NCI-H2171 treated with DMSO at 0.1 percent for 48 hours (cell line): ENCODE measurements at regions not wholly inside any gene's neighbourhood (a gene's known extent, or its start where the extent isn't known, plus 50 kb on each side); places are given as distances from the start of the nearest gene placed in this dataset.

Experiments
- DNase-seq: peaks from one replicate; lab custom pipeline; 2025; lab: John Stamatoyannopoulos, UW

DNA sequence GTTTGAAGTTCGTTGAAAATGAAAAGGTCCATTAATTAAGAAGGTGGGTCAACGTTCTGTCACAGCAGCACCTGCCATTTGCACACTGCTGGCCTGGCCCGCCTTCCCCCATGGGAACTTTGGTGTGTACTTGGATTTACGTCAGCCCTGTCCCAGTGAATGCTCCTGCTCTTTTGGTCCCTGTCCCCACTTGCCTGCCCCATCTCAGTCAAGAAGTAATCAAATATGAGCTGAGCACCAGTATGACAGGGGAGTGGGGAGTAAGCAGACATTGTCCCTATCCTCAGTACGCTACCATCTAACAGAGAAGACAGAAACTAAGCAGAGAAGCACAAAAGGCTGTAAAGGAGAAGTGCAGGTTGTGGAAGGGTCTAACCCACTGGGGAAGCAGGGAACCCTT is 65.1 kb downstream of the SLC4A3 start:
- DNase-seq, result no peak

DNA sequence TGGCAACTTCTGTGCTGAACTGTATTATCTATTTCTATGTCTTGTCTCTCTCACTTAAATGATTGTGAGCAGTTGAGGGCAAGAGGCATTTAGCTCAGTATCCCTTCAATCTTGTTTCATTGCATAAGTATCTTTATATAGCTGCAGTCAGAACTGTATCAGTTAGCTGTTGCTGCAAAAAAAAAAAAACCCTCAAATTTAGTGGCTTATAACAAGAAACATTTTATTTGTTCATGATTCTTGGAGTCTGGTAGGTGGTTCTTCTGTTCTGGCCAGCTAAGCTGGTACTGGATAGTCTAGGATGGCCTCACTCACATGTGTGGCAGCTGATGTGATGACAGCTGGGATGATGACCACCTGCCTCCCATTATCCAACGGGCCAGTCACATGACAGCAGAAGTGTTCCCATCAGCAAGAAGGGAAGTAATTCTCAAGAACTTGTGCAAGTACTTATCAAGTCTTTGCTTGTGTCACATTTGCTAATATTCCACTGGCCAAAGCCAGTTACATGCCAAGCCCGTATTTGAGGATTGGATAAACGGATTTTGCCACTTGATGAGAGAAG is 67.8 kb downstream of the SLC4A3 start:
- no peak for DNase-seq

- peak; percentile 49 for DNase-seq
Observed at GRCh38 chr2:219697811-219698747, 70.6 kb downstream of the SLC4A3 start.

DNA sequence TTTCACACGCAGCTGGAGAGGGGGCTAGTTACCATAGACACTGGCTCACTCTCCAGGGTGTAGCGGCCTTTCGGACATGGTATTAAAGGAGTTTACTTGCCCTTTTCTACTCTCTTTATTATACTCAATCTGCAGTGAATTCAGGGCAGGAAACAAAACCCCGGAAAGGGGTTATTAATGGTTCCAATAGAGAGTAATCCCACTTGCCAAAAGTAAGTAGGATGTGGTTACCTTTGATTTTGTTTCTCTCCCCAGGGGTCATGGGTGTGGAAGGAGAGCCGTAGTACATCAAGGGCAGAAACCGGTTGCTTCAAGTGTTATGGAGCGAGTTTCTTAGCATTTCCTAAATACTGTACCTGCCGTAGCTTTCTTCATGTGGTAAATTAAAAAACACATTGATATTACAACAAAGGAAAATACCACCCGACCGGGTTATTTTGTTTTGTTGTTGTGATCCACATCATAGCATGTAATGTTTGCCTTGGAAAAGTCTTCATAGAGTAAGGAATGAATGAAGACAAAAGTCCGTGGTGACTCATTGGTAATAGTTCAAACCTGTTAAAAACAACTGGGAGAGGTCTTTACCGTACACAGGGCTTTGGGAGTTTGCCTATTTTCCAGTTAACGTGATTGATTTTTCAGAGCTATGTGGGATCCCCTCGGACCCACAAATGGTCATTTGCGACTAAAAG is 71.5 kb downstream of the SLC4A3 start:
- DNase-seq, result no peak

GRCh38 chr2:219699440-219699821 is 72.0 kb downstream of the SLC4A3 start:
- no peak for DNase-seq

DNA sequence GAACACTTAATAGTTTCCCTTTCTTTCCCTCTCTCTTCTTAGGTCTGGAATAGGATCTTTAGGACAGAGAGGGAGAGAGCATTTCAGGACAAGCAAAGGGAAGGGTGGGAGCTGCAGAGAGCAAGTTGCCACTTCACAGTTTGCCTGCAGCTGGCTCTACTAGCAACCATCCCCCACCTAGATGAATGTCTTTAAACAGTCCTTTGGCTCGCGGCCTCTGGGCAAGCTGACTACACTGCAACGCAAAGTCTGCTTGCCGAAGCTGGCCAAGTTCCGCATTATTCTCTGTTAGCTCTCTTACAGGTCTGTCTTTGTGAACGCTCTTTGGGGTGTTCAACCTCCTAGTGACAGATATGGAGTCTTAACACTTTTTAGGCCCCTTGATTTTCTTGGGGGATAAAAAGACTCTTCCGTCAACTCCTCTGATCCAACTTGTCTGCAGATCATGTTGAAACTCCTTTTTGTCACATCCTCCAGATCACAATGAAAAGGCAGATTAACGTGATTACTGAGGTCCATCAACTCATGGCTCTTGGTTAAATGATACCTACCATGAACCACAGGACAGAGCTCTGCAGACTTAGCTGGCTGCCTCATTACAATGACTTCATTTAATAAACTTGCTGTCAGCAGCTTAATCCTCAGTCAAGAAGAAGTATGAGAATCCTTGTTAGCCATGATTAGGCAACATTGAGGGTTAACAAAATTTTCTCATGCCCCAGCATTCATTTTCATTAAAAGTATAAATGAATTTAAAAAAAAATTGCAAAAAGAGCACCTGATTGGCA is 74.6 kb downstream of the SLC4A3 start:
- no peak for DNase-seq

- DNase-seq, result no peak
Observed at GRCh38 chr2:219702796-219703545, 75.5 kb downstream of the SLC4A3 start.

GRCh38 chr2:219704878-219705277 is 77.4 kb downstream of the SLC4A3 start:
- no peak for DNase-seq

GRCh38 chr2:219706823-219707281 is 79.4 kb downstream of the SLC4A3 start:
- DNase-seq, result no peak

GRCh38 chr2:219707496-219708285 is 80.3 kb downstream of the SLC4A3 start:
- DNase-seq, result peak; percentile 41

GRCh38 chr2:219709331-219709761 is 81.9 kb downstream of the SLC4A3 start:
- DNase-seq, result no peak

DNA sequence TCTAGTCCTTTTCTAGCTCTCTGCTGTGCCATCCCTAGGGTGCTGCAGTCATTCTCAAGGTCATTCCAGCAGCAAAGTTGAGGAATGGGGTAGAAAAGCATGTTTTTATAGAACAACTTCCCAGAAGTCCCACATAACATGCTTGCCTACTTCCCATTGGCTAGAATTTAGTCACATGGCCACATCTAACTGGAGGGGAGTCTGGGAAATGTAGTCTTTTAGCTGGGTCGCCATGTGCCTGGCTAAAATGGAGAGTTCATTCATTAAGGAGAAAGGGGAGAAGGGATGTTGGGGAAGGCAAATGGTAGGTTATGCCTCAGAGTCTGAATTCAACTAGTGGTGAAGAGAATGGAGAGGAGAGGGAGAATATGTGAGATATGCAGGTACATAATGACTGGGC is 85.7 kb downstream of the SLC4A3 start:
- peak; percentile 73 for DNase-seq

- no peak for DNase-seq
Observed at GRCh38 chr2:219714681-219715400, 87.4 kb downstream of the SLC4A3 start.

DNA sequence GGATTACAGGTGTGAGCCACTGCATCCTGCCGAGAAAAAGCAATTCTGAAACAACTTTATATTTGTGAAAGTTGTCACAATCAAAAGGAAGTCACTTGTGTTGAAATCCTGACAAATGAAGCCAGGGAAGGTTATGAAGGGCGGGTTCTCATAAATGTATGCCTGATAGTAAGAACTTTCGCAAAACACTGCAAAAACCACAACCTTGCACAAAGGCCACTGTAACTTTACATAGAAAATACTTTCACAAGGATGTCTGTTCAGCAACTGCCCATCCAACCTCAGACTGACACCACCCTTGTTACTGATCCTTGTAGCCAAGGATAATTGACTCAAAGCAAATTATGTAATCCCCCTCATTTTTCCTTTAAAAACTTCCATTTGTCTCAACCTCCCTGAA is 90.6 kb downstream of the SLC4A3 start:
- DNase-seq, result no peak

DNA sequence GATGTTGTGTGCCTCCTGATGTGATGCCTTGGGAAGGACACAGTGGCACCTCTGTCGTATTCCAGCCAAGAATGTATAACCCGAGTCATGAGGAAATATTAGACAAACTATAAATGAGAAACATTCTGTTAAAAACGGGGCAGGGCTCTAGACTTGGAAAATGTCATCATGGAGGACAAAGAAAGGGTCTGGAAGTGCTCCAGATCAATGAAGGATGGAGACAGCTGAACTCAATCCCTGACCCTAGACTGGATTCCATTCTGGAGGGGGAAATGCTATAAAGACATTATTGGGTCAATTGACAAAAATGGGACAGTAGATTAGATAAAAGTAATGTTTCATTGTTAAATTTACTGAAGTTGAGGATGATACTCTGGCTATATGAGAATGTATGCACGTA is 92.1 kb downstream of the SLC4A3 start:
- DNase-seq, result no peak

GRCh38 chr2:219720956-219721355 is 93.5 kb downstream of the SLC4A3 start:
- no peak for DNase-seq

GRCh38 chr2:219722276-219722879 is 94.9 kb downstream of the SLC4A3 start:
- DNase-seq, result no peak

- no peak for DNase-seq
Observed at GRCh38 chr2:219723311-219723710, 95.9 kb downstream of the SLC4A3 start.

DNA sequence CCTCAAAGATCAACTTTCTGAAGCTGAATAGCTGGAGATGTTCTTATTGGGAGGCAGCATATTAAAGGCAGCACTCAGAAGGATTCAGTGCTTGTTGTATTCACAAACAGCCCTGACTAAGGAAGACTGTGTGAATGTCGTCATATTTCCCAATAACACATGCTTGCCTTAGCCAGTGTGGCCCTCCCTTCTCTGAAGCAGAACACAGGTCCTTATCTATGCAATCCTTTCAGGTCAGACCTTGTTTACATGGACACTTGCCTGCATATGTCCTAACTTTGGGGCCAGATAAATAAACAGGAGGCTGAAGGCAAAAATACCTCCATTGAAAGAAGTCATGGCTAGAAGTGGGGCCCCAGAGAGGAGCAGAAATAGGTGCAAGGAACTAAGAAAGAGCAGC is 97.2 kb downstream of the SLC4A3 start:
- DNase-seq, result no peak
